Activated CD4-positive, alpha-beta T cell treated with anti-CD3 and anti-CD28 coated beads, Interleukin-10, Interleukin-2, amounts not matched to agents 100 ng/mL and 50 ng/mL, durations not matched to agents 16 hours and 8 hours (primary cell): ENCODE measurements at regions not wholly inside any gene's neighbourhood (a gene's known extent, or its start where the extent isn't known, plus 50 kb on each side); places are given as distances from the start of the nearest gene placed in this dataset.

Experiments used
- DNase-seq: peaks from one replicate; pipeline ENCODE4 v3.0.0-alpha.2; 2020

GRCh38 chr4:145427991-145428390, 53.7 kb upstream of the SMAD1 start:
- no peak for DNase-seq

DNA sequence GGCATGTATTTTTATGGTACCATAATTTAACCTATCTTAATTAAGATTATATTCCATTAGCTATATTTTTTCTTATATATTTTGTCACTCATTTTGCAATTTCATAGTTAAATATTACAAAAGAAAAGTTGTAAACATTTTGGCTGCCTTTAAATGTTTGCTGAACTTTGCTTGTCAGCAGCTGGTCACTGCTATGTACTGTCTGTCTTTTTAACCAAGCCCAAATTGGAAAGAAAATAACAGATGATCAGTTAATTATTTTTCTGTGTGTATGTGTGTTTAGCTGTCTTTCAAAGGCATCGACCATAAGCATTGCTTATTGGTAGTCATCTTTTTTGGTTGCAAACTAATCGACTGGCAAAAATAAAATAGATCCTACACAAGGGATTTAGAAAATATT, 54.4 kb upstream of the SMAD1 start:
- DNase-seq: no peak

DNA sequence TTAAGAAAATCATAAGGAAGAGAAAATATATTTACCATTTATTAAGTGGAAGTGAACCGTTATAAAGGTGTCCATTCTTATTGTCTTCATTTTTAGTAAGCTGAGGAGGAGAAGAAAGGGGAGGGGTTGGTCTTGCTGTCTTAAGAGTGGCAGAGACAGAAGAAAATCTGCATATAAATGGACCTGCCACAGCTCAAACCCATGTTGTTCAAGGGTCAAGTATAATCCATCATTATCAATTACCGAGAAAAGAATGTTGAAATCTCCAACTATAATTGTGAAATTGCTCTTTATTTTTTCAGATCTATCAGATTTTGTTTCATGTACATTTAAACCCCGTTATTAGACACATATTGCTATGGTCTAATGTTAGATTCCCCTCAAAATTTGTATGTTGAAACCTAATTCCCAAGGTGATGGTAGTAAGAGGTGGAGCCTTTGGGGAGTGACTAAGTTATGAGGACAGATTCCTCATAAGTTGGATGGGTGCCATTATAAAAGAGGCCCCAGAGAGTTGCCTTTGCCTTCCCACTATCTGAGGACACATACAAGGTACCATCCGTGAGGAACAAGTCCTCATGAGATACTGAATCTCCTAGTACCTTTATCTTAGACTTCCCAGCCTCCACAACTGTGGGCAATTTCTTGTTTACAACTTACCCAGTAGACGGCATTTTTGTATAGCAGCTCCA, 58.5 kb upstream of the SMAD1 start:
- no peak for DNase-seq

GRCh38 chr4:145420595-145421214, 60.9 kb upstream of the SMAD1 start:
- DNase-seq: no peak

DNA sequence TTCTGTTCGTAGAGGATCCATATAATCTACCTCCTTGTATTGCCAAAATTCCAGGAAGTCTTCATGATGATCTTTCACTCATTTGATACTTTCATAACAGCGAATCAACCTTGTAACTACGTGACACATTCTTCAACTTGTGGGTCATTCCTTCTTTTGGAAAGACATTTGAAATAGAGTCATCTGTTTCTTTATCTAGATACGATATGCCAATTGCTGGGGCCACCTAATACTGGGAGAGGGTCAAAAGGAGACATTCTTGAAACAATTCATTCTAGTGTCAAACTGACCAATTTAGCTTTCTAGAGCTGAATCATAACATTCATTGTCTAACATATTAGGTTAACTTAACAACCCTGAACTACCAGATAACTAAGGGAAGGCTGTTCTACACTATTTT, 62.9 kb upstream of the SMAD1 start:
- peak; percentile 2 for DNase-seq

DNA sequence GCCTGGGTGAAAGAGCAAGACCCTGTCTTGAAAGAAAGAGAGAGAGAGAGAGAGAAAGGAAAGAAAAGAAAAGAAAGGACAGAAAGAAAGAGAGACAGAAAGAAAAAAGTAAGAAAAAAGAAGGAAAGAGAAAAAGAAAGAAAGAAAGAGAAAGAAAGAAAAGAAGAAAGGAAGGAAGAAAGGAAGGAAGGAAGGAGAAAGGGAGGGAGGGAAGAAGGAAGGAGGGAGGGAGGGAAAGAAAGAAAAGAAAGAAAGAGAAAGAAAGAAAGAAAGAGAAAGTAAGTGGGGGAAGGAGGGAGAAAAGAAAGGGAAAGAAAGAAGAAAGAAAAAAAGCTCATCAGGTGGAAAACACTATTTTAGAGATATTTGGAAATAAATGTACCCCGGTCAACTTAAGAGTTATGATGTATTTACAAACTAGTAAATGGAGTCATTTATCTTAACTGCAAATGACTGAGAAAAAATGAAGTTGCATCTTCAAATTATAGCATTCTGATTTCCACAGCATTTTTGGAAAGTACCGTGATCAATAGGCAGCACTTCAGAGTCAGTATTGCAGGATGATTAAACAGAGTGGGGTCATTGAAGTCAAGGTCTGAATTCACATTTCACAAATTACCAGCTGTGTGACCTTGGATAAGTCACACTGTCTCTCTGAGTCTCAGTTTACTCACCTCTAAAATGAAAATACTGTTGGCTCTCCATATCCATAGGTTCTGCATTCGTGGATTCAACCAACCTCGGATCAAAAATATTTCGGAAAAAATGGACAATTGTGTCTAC, 64.1 kb upstream of the SMAD1 start:
- no peak for DNase-seq

GRCh38 chr4:145414841-145415240, 66.8 kb upstream of the SMAD1 start:
- no peak for DNase-seq

DNA sequence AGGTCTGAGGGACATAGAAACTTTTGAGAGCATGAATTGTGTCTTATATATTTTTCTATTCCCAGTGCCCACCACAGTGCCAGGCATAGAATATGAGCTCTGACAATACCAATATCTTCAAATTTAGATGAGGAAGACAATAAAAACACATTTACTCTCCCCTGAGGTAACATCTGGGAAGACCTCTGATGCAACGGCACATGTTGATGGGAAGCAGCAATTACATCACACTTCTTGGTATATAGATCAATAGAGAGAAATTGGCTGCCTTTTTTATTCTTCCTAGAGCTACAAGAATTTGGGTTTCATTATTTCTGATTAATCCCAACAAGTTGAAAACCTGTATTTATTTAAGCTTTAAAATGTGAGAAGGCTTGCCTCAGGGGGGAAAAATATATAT, 67.4 kb upstream of the SMAD1 start:
- no peak for DNase-seq

- no peak for DNase-seq
These were observed 74.7 kb upstream of the SMAD1 start for GRCh38 chr4:145406970-145407369.

DNA sequence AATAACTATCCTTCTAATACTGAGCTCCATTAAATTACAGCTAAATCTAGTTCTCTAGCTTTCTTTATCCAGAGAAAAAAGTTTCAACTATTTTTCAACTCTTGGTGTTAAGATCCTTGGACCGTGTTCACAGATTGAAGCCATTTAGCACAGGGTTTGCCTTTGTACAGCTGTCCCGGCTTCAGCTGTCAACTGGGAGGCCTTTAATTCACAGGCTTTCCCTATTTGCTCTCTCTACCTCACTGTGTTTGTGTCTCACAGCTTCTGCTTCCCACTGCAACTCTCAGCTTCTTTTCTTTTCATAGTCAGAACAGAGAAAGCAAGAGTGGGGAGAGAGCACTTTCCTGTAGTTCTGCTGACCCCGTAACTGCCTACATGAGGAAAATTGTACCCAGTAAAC, 76.9 kb upstream of the SMAD1 start:
- no peak for DNase-seq

DNA sequence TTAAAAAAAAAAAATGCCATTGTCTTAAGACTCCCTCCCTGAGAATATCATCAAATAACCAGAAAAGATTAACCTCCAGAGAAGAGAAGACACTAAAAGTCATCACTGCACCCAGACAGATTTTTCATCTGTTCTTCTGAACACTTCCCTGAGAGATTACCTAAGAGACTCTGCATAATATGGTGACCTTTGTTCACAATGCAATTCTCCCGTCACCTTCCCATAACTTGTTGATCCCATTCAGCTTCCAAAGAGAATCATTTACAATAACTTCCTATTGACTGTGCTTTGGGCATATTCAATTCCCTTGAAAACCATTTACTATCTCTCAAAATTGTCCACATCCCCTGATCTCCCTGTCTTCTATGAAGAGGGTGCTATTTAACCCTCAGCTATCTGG, 85.1 kb upstream of the SMAD1 start:
- no peak for DNase-seq

DNA sequence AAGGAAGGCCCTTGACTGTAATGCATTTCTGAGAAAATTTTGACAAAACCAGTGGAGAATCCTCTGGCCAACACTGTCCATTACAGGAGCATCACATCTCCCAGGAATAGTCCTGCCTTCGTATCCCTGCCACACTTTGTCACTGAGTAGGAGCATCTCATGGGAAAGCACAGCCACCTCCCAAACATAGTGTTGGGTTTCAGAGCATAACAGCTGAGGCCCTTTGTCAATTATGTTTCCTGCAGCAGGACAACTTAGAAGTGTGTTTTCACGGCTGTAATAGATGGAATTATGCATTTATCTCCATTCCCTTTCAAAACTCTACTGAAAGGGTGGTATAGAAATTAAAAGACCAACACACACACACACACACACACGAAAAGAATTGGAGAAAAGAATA, 91.1 kb upstream of the SMAD1 start:
- DNase-seq: no peak

GRCh38 chr4:145389550-145389949, 92.1 kb upstream of the SMAD1 start:
- DNase-seq: no peak

- no peak for DNase-seq
These were observed 93.6 kb upstream of the SMAD1 start for GRCh38 chr4:145388043-145388442.

- no peak for DNase-seq
These were observed 94.6 kb upstream of the SMAD1 start for GRCh38 chr4:145387079-145387478.

- DNase-seq: no peak
These were observed 100.5 kb upstream of the SMAD1 start for GRCh38 chr4:145381163-145381562.

- no peak for DNase-seq
These were observed 101.5 kb upstream of the SMAD1 start for GRCh38 chr4:145380123-145380522.

DNA sequence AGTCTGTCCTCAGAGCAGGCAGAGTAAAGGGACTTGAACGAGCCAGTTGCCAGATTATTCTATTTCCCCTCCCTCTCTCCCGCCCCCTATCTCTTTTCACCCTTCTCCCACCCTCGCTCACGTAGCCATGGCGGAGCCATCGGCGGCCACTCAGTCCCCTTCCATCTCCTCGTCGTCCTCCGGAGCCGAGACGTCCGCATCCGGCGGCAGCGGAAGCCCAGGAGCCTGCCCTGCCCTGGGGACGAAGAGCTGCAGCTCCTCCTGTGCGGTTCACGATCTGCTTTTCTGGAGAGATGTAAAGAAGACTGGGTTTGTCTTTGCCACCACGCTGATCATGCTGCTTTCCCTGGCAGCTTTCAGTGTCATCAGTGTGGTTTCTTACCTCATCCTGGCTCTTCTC, 106.2 kb upstream of the SMAD1 start:
- no peak for DNase-seq

DNA sequence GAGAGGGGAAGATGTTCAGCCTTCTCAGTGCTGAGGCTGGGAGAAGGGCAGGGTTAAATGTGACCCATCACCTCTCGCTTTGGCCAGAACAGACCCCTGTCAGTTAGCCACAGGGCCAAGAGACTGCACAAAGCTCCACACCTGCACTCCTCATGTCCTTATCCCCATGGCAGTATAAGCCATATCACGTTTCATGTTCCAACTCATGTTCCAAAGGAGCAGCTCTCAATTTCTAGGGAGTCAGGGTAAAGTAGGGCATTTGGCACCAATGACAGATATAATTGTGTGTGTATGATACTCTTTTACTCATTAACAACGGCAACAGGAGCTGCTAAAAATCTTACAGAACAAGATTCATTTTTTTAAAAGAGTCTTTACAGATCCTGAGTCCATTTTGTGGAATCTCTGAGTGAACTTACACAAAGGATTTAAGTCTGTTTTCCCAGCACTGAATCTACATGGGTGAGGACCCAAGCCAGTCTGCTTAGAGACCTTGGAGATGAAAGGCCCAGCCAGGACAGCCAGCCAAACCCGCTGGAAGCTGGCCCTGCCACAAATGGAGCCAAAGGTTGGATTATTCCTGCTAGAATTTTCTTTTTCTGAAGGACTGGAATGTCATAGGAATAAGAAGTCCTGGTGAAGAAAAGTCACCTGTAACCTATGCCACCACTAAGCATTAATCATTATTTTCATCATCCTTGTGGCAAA, 129.1 kb upstream of the SMAD1 start:
- no peak for DNase-seq

- DNase-seq: no peak
These were observed 129.7 kb upstream of the SMAD1 start for GRCh38 chr4:145351922-145352321.

DNA sequence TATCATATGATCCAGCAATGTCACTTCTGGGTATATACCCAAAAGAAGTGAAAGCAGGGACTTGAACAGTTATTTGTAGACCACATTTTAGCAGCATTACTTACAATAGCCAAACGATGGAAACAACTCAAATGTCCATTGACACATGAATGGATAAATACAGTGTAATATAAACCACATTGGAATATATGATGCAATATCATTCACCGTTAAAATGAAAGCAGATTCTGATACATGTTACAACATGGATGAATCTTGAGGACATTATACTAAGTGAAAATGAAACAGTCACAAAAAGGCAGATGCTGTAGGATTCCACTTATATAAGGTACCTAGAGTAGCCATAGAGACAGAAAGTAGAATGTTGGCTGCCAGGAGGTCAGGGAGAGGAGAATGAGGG, 130.5 kb upstream of the SMAD1 start:
- DNase-seq: no peak

GRCh38 chr4:145348291-145348690, 133.4 kb upstream of the SMAD1 start:
- no peak for DNase-seq

DNA sequence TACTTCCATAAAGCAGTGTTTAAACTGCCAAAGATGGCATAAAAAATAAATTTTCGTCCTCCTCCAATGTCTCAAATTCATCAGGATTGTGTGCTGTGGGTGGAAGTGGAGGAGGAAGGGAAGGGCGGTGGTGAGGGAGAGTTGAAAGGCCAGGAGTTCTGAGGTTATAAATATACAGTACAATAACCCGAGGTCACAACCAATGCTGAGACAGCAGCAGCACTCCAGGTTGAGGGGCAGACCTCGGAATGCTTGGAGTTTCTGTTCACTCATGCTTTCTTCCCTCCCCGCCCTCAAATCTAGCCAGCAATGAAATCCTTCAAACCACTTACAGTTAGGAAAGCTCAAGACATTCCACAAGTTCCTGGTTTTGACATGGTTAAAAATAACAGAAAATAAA, 134.0 kb upstream of the SMAD1 start:
- DNase-seq: no peak

- DNase-seq: no peak
These were observed 135.6 kb upstream of the SMAD1 start for GRCh38 chr4:145346081-145346480.
